K562 (cell line): ENCODE measurements at regions not wholly inside any gene's neighbourhood (a gene's known extent, or its start where the extent isn't known, plus 50 kb on each side); places are given as distances from the start of the nearest gene placed in this dataset.

Experiments used
- ATAC-seq: fragments of 200-7000 bp; cut with Tn5 transposase; 3 replicates; pipeline ENCODE4 v1.9.1; 2020; ENCODE audit warnings: moderate library complexity
- BruUV-seq: library from RNA; stranded (reverse); fragments of 400-500 nt; replicated peaks from 2 replicates; lab custom pipeline; 2021; lab: Mats Ljungman, UMichigan
- CTCF ChIA-PET: fragments of 300-600 bp; formaldehyde crosslinking; extraction: SDS; loops from one replicate; lab custom pipeline; 2021; ENCODE audit warnings: low intra/inter-chr PET ratio; lab: Yijun Ruan, JAX
- POLR2A ChIA-PET: fragments of 300-600, 350-650 bp; sonication (Branson Sonifier 250); formaldehyde crosslinking; extraction: SDS; loops from one replicate; lab custom pipeline; 2021; ENCODE audit warnings: antibody characterized with exemption, inconsistent platforms; lab: Yijun Ruan, JAX
- DNase-seq, 4 experiments: peaks; one replicate each; pipeline versions ENCODE4 v3.0.0 to v3.0.0-alpha.2; 2011 to 2018; ENCODE audit warnings: low spot score in 3 of 4, mixed read lengths in 3 of 4; ENCODE audit errors: extremely low read depth in 1 of 4
- FAIRE-seq: peaks from 2 replicates; lab custom pipeline; 2011; peaks lifted over from hg19 to GRCh38; lab: Jason Lieb, UNC
- H2AFZ ChIP-seq: 2 replicates; pipeline ENCODE4 v1.6.0; 2011; ENCODE audit warnings: low read depth, low read length, control low read depth, inconsistent platforms
- H3K27ac ChIP-seq: fragments of 200-600 bp; 3 replicates; pipeline ENCODE4 v1.8.0; 2011; ENCODE audit warnings: low read depth, mild to moderate bottlenecking, control low read depth, inconsistent platforms, low read length, moderate library complexity, mixed read lengths; ENCODE audit errors: extremely low read depth
- H3K27me3 ChIP-seq, 2 experiments: fragments of 300-600 bp in 1 of 2; 2 replicates in 1 of 2; 3 replicates in 1 of 2; pipeline versions ENCODE4 v1.6.0 to v1.8.0; 2011; ENCODE audit warnings: inconsistent platforms in 2 of 2, low read length in 2 of 2, mild to moderate bottlenecking in 1 of 2, mixed read lengths in 1 of 2, moderate library complexity in 1 of 2; ENCODE audit not compliant: control insufficient read depth in 2 of 2, insufficient read depth in 2 of 2
- H3K36me3 ChIP-seq: fragments of 300-600 bp; 3 replicates; pipeline ENCODE4 v1.8.0; 2011; ENCODE audit warnings: mild to moderate bottlenecking, low read length, inconsistent platforms; ENCODE audit not compliant: control insufficient read depth, insufficient read depth
- H3K4me1 ChIP-seq, 2 experiments: fragments of 200-600 bp in 1 of 2; replicated peaks in 1 of 2; 2 replicates in 1 of 2; 3 replicates in 1 of 2; pipeline versions ENCODE4 v1.5.1 to v1.8.0; 2011; ENCODE audit warnings: inconsistent platforms in 2 of 2, low read length in 2 of 2, mild to moderate bottlenecking in 1 of 2, mixed read lengths in 1 of 2, moderate library complexity in 1 of 2; ENCODE audit not compliant: control insufficient read depth in 2 of 2, insufficient read depth in 2 of 2
- H3K4me2 ChIP-seq: 2 replicates; pipeline ENCODE4 v1.6.1; 2011; ENCODE audit warnings: low read length, control low read depth, inconsistent platforms, mixed read lengths; ENCODE audit not compliant: insufficient read depth
- H3K4me3 ChIP-seq: fragments of 200-600 bp; sonication (generic), shearing (Covaris generic); 2 replicates; pipeline ENCODE4 v1.5.1; 2016; ENCODE audit warnings: control low read depth, inconsistent platforms
- H3K79me2 ChIP-seq: fragments of 200-600 bp; 3 replicates; pipeline ENCODE4 v1.8.0; 2011; ENCODE audit warnings: low read length, inconsistent platforms; ENCODE audit not compliant: control insufficient read depth, insufficient read depth
- H3K9ac ChIP-seq, 2 experiments: 2 replicates each; pipeline versions ENCODE4 v1.6.0 to v1.6.1; 2011; ENCODE audit warnings: low read depth in 2 of 2, low read length in 2 of 2, control low read depth in 1 of 2, inconsistent platforms in 1 of 2, mild to moderate bottlenecking in 1 of 2, mixed read lengths in 1 of 2; ENCODE audit not compliant: insufficient read depth in 1 of 2
- H3K9me1 ChIP-seq: one replicate; pipeline ENCODE4 v1.6.0; 2011; ENCODE audit warnings: inconsistent platforms, mild to moderate bottlenecking, low read length, moderate library complexity; ENCODE audit not compliant: control insufficient read depth, insufficient read depth
- H3K9me3 ChIP-seq: replicated peaks from 2 replicates; pipeline ENCODE4 v1.5.1; 2011; ENCODE audit warnings: low read depth, low read length, inconsistent platforms; ENCODE audit not compliant: control insufficient read depth, insufficient read depth
- H4K20me1 ChIP-seq: replicated peaks from 2 replicates; pipeline ENCODE4 v1.6.1; 2011; ENCODE audit warnings: low read length, inconsistent platforms, mixed read lengths; ENCODE audit not compliant: control insufficient read depth, insufficient read depth
- ARID2 ChIP-seq: fragments of 450-650 bp; IDR thresholded peaks from 2 replicates; pipeline ENCODE4 v1.6.1; 2017; ENCODE audit warnings: antibody characterized with exemption, mild to moderate bottlenecking
- ATF1 ChIP-seq, 2 experiments: fragments of 450-650 bp in 1 of 2; IDR thresholded peaks; 2 replicates each; pipeline ENCODE4 v1.6.1; 2016; ENCODE audit warnings: missing compliant biosample characterization in 1 of 2, missing genetic modification characterization in 1 of 2
- BMI1 ChIP-seq: fragments of 150-350 bp; IDR thresholded peaks from 2 replicates; pipeline ENCODE4 v1.6.1; 2014; ENCODE audit warnings: low read length
- FOSL1 ChIP-seq: fragments of 200-800 bp; sonication (Bioruptor generic); conservative IDR thresholded peaks from 2 replicates; pipeline ENCODE4 v1.6.1; 2016; ENCODE audit warnings: missing genetic modification characterization, missing compliant biosample characterization
- RAD21 ChIP-seq, 2 experiments: fragments of 250-450 bp in 1 of 2; fragments of 450-650 bp in 1 of 2; sonication (Bioruptor Pico) in 1 of 2; formaldehyde crosslinking in 1 of 2; IDR thresholded peaks in 1 of 2; conservative IDR thresholded peaks in 1 of 2; 2 replicates each; pipeline versions ENCODE4 v1.4.0 to v1.8.0; 2020 to 2022; ENCODE audit warnings: mild to moderate bottlenecking in 2 of 2, moderate library complexity in 1 of 2
- SMC3 ChIP-seq: conservative IDR thresholded peaks from 2 replicates; pipeline ENCODE4 v1.6.1; 2011; ENCODE audit warnings: low read depth, low read length, improper control_type of control experiment; ENCODE audit not compliant: insufficient read depth
- ZNF316 ChIP-seq: fragments of 450-650 bp; IDR thresholded peaks from 2 replicates; pipeline ENCODE4 v1.6.1; 2016
- ZNF589 ChIP-seq: fragments of 200-800 bp; sonication (Bioruptor generic); IDR thresholded peaks from 2 replicates; pipeline ENCODE4 v1.6.1; 2016; ENCODE audit warnings: low read depth, missing genetic modification characterization, missing compliant biosample characterization
- WGBS: fragments of 100-300 bp; shearing (Covaris generic); methylation state at CpG from one replicate; pipeline ENCODE4 v1.1.6; 2016; ENCODE audit warnings: low coverage, mixed read lengths; ENCODE audit not compliant: insufficient coverage; ENCODE audit errors: missing lambda C conversion rate; 5-methylcytosine and 5-hydroxymethylcytosine counted together
- in situ Hi-C: fragments of 300-500 bp; cut with MboI; formaldehyde crosslinking; loops from 4 replicates; pipeline ENCODE4 v1.15.0; 2018; ENCODE audit warnings: inconsistent platforms, mixed read lengths
- intact Hi-C: fragments of 100-400 bp; cut with micrococcal nuclease; formaldehyde crosslinking; loops from 2 replicates; pipeline ENCODE4 v1.14.2; 2022
- TF ChIP-seq, protein P1 (sequence below), 3 experiments: IDR thresholded peaks in 2 of 3; conservative IDR thresholded peaks in 1 of 3; 2 replicates each; pipeline ENCODE4 v1.5.1; 2011 to 2012; ENCODE audit warnings: low read length in 3 of 3, mild to moderate bottlenecking in 3 of 3, control low read depth in 2 of 3, improper control_type of control experiment in 1 of 3, inconsistent platforms in 1 of 3, low read depth in 1 of 3, mixed read lengths in 1 of 3, moderate library complexity in 1 of 3; ENCODE audit not compliant: insufficient read depth in 2 of 3

DNA sequence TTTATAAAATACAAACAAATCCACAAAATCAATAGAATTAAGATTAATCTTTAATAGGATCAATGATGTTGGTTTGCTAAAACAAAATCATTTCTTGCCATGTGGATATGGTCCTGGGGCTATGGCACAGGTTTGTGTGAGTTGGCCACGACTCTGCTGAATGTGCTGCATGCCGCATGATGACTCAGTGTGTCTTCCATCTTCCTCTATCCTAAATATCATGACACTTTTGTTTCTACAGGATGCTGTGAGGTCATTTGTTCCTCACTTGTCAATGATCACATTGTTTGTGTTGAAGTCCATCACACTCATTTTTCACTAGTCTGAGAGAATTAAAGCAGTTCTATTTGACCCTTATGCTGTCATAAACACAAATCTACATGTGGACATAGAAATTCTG, 167.2 kb upstream of the ZBED5 start:
- Histone ChIP-seq H3K9me1 (no peaks in the 10 kb centered on the region), H3K79me2 (no peaks in the 10 kb centered on the region), H2AFZ (no peak overlapping the region)
- POLR2A ChIA-PET, result interaction anchor here (0.6 to 1.7 kb wide), 2 partner anchors 14 to 232 kb away, joined by 3 to 5 read pairs; no protein-coding TSS in a partner anchor
- intact Hi-C loops, result no loop called here
- BruUV-seq, result no TSS peak
- 4% methylated on average over 2 of the region's 2 CpGs for WGBS
- no peak for TF ChIP-seq BMI1
- TF ChIP-seq ZNF589, result no peak
- 0 out of 2 replicates have a peak, but pooled peaks have one; percentile 19 for TF ChIP-seq FOSL1
- TF ChIP-seq, all 486 proteins: peak for 1
- peaks cover 0 to 4% of the 10 kb centered on the region in 2 experiments; a peak in 2 of 5 replicates for H3K4me1 ChIP-seq
- H3K9me3 ChIP-seq, result no peaks in the 10 kb centered on the region
- H3K27ac ChIP-seq, result no peak overlapping the region
- H4K20me1 ChIP-seq, result no peaks in the 10 kb centered on the region
- ATAC-seq (no peak), FAIRE-seq (no peak), DNase-seq (no peak)
- no peaks in the 10 kb centered on the region for H3K36me3 ChIP-seq
- CTCF ChIA-PET, result interaction anchor here (0.5 kb wide), 1 partner anchor 231 kb away, joined by 3 read pairs; no protein-coding TSS in a partner anchor
- H3K4me2 ChIP-seq, result no peak overlapping the region
- no peak overlapping the region for H3K4me3 ChIP-seq
- no peak overlapping the region for H3K9ac ChIP-seq
- in situ Hi-C loops, result no loop called here
- no peaks in the 10 kb centered on the region for H3K27me3 ChIP-seq

DNA sequence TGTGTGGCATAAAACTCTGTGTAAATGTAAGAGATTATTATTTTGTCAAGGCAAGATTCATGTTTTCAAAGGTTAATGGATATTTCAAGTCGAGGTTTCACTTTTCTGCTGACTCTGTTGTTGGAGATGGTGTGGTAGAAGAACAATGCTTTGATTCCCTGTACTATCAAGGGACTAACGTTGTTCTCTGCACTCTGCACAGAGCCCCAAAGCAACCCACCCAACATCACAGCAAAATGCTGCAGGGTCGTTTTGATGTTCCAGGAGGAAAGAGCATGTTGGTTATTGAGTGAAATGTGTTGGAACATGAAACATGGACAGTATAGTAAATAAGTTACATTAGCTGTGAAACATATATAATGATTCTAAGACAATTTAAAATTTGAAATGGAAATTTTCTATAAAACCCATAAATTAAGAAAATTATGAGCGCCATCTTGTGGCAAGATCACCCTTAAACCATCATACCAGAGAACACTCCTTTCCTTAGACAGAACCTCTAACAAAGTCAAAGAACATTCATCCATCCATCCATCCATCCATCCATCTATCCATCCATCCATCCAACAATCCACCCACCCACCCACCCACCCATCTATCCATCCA, 164.4 kb upstream of the ZBED5 start:
- Histone ChIP-seq H3K9me3 (no peaks in the 10 kb centered on the region), H3K79me2 (no peaks in the 10 kb centered on the region), H3K27ac (no peak overlapping the region), H3K4me3 (no peak overlapping the region), H3K9me1 (no peaks in the 10 kb centered on the region), H3K9ac (no peak overlapping the region), H3K4me2 (no peak overlapping the region), H2AFZ (no peak overlapping the region), H3K36me3 (no peaks in the 10 kb centered on the region), H3K27me3 (no peaks in the 10 kb centered on the region), H3K4me1 (peaks cover 0 to 4% of the 10 kb centered on the region in 2 experiments; a peak in 2 of 5 replicates), H4K20me1 (no peaks in the 10 kb centered on the region)
- DNase-seq (peak; percentile 33 to 49 (median 40)), FAIRE-seq (peak; percentile 73), ATAC-seq (peak; percentile 63)
- ChIA-PET CTCF (interaction anchor here (0.7 to 4.6 kb wide), 4 partner anchors 89 to 251 kb away, joined by 3 to 46 read pairs (median 14); no protein-coding TSS in a partner anchor), POLR2A (interaction anchor here (1.5 kb wide), 1 partner anchor 88 kb away, joined by 3 read pairs; no protein-coding TSS in a partner anchor)
- no TSS peak for BruUV-seq
- 2% methylated on average over 4 of the region's 4 CpGs for WGBS
- intact Hi-C loops, result loop anchor here (1.0 kb wide), 1 partner anchor 230 kb away; no protein-coding TSS in a partner anchor
- in situ Hi-C loops, result loop anchor here (5.0 kb wide), 2 partner anchors 90 to 230 kb away; no protein-coding TSS in a partner anchor
- TF ChIP-seq ARID2 (0 out of 2 replicates have a peak, but pooled peaks have one; percentile 15), ZNF316 (0 out of 2 replicates have a peak, but pooled peaks have one; percentile 13), ATF1 (CRISPR knock-in tag; IDR thresholded peaks at IDR 0.05) (no peak), ATF1 (tag; IDR thresholded peaks at IDR 0.05) (no peak), SMC3 (peak; percentile 29; the same call in 1 of the 2 replicates), RAD21 (CRISPR knock-in tag; conservative IDR thresholded peaks at IDR 0.05 in 1 of 2, IDR thresholded peaks at IDR 0.05 in 1 of 2) (peak; percentile 69 to 82)
- TF ChIP-seq, protein P1, sequence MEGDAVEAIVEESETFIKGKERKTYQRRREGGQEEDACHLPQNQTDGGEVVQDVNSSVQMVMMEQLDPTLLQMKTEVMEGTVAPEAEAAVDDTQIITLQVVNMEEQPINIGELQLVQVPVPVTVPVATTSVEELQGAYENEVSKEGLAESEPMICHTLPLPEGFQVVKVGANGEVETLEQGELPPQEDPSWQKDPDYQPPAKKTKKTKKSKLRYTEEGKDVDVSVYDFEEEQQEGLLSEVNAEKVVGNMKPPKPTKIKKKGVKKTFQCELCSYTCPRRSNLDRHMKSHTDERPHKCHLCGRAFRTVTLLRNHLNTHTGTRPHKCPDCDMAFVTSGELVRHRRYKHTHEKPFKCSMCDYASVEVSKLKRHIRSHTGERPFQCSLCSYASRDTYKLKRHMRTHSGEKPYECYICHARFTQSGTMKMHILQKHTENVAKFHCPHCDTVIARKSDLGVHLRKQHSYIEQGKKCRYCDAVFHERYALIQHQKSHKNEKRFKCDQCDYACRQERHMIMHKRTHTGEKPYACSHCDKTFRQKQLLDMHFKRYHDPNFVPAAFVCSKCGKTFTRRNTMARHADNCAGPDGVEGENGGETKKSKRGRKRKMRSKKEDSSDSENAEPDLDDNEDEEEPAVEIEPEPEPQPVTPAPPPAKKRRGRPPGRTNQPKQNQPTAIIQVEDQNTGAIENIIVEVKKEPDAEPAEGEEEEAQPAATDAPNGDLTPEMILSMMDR (IDR thresholded peaks at IDR 0.05 in 2 of 3, conservative IDR thresholded peaks at IDR 0.05 in 1 of 3; ENCODE audit: insufficient read depth in 2 of 3, low read depth in 1 of 3, low read length in 3 of 3), result peak; percentile 28 to 67 (median 36); a peak in 3 of 6 replicates
